ENCODE measurements at regions not wholly inside any gene's neighbourhood (a gene's known extent, or its start where the extent isn't known, plus 50 kb on each side); places are given as distances from the start of the nearest gene placed in this dataset.

- Mint-ChIP-seq H3K9me3 (no peaks in the 10 kb centered on the region), H3K27me3 (ENCODE audit: insufficient read depth, low read depth, poor library complexity) (no peaks in the 10 kb centered on the region), H3K36me3 (ENCODE audit: low read depth) (no peaks in the 10 kb centered on the region), H3K4me1 (no peaks in the 10 kb centered on the region), H3K27ac (no peak overlapping the region), H3K4me3 (no peak overlapping the region)
- DNase-seq (ENCODE audit: low spot score) (no peak), ATAC-seq (no peak)
- Histone ChIP-seq H3K79me2 (replicated peaks; ENCODE audit: insufficient read depth) (no peaks in the 10 kb centered on the region), H3K27me3 (ENCODE audit: insufficient read depth) (no peaks in the 10 kb centered on the region), H3K27ac (ENCODE audit: low read depth) (no peak overlapping the region), H3K4me2 (no peak overlapping the region), H3K36me3 (ENCODE audit: insufficient read depth) (no peaks in the 10 kb centered on the region), H4K20me1 (replicated peaks; ENCODE audit: insufficient read depth) (no peaks in the 10 kb centered on the region), H2AFZ (no peak overlapping the region; the same call in 1 of the 2 replicates), H3K9me2 (ENCODE audit: insufficient read depth) (0 out of 2 replicates have a peak, but pooled peaks cover 5% of the 10 kb centered on the region), H3K4me1 (ENCODE audit: insufficient read depth) (no peaks in the 10 kb centered on the region), H3K4me3 (no peak overlapping the region), H3F3A (replicated peaks; ENCODE audit: low read depth) (no peaks in the 10 kb centered on the region)
- TF ChIP-seq CTCF (conservative IDR thresholded peaks at IDR 0.05; ENCODE audit: low read depth in 2 of 2) (no peak), EZH2 (IDR thresholded peaks at IDR 0.05; ENCODE audit: low read depth, unreplicated experiment) (no peak), STAT1 (IDR thresholded peaks at IDR 0.05; ENCODE audit: unreplicated experiment) (no peak), NANOG (IDR thresholded peaks at IDR 0.05; ENCODE audit: borderline replicate concordance) (no peak), ZNF331 (CRISPR knock-in tag; IDR thresholded peaks at IDR 0.05; ENCODE audit: low read depth) (no peak), CREB1 (CRISPR knock-in tag; IDR thresholded peaks at IDR 0.05; ENCODE audit: low read depth) (no peak), EZH2phosphoT487 (IDR thresholded peaks at IDR 0.05; ENCODE audit: unreplicated experiment) (no peak), POLR2AphosphoS5 (IDR thresholded peaks at IDR 0.05; ENCODE audit: low read depth) (no peak), ZNF114 (CRISPR knock-in tag; IDR thresholded peaks at IDR 0.05) (no peak)
- TF ChIP-seq, protein P1, sequence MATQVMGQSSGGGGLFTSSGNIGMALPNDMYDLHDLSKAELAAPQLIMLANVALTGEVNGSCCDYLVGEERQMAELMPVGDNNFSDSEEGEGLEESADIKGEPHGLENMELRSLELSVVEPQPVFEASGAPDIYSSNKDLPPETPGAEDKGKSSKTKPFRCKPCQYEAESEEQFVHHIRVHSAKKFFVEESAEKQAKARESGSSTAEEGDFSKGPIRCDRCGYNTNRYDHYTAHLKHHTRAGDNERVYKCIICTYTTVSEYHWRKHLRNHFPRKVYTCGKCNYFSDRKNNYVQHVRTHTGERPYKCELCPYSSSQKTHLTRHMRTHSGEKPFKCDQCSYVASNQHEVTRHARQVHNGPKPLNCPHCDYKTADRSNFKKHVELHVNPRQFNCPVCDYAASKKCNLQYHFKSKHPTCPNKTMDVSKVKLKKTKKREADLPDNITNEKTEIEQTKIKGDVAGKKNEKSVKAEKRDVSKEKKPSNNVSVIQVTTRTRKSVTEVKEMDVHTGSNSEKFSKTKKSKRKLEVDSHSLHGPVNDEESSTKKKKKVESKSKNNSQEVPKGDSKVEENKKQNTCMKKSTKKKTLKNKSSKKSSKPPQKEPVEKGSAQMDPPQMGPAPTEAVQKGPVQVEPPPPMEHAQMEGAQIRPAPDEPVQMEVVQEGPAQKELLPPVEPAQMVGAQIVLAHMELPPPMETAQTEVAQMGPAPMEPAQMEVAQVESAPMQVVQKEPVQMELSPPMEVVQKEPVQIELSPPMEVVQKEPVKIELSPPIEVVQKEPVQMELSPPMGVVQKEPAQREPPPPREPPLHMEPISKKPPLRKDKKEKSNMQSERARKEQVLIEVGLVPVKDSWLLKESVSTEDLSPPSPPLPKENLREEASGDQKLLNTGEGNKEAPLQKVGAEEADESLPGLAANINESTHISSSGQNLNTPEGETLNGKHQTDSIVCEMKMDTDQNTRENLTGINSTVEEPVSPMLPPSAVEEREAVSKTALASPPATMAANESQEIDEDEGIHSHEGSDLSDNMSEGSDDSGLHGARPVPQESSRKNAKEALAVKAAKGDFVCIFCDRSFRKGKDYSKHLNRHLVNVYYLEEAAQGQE (IDR thresholded peaks at IDR 0.05; ENCODE audit: unreplicated experiment): no peak
- TF ChIP-seq, protein P2, sequence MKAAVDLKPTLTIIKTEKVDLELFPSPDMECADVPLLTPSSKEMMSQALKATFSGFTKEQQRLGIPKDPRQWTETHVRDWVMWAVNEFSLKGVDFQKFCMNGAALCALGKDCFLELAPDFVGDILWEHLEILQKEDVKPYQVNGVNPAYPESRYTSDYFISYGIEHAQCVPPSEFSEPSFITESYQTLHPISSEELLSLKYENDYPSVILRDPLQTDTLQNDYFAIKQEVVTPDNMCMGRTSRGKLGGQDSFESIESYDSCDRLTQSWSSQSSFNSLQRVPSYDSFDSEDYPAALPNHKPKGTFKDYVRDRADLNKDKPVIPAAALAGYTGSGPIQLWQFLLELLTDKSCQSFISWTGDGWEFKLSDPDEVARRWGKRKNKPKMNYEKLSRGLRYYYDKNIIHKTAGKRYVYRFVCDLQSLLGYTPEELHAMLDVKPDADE (IDR thresholded peaks at IDR 0.05): no peak
- TF ChIP-seq, protein P3, sequence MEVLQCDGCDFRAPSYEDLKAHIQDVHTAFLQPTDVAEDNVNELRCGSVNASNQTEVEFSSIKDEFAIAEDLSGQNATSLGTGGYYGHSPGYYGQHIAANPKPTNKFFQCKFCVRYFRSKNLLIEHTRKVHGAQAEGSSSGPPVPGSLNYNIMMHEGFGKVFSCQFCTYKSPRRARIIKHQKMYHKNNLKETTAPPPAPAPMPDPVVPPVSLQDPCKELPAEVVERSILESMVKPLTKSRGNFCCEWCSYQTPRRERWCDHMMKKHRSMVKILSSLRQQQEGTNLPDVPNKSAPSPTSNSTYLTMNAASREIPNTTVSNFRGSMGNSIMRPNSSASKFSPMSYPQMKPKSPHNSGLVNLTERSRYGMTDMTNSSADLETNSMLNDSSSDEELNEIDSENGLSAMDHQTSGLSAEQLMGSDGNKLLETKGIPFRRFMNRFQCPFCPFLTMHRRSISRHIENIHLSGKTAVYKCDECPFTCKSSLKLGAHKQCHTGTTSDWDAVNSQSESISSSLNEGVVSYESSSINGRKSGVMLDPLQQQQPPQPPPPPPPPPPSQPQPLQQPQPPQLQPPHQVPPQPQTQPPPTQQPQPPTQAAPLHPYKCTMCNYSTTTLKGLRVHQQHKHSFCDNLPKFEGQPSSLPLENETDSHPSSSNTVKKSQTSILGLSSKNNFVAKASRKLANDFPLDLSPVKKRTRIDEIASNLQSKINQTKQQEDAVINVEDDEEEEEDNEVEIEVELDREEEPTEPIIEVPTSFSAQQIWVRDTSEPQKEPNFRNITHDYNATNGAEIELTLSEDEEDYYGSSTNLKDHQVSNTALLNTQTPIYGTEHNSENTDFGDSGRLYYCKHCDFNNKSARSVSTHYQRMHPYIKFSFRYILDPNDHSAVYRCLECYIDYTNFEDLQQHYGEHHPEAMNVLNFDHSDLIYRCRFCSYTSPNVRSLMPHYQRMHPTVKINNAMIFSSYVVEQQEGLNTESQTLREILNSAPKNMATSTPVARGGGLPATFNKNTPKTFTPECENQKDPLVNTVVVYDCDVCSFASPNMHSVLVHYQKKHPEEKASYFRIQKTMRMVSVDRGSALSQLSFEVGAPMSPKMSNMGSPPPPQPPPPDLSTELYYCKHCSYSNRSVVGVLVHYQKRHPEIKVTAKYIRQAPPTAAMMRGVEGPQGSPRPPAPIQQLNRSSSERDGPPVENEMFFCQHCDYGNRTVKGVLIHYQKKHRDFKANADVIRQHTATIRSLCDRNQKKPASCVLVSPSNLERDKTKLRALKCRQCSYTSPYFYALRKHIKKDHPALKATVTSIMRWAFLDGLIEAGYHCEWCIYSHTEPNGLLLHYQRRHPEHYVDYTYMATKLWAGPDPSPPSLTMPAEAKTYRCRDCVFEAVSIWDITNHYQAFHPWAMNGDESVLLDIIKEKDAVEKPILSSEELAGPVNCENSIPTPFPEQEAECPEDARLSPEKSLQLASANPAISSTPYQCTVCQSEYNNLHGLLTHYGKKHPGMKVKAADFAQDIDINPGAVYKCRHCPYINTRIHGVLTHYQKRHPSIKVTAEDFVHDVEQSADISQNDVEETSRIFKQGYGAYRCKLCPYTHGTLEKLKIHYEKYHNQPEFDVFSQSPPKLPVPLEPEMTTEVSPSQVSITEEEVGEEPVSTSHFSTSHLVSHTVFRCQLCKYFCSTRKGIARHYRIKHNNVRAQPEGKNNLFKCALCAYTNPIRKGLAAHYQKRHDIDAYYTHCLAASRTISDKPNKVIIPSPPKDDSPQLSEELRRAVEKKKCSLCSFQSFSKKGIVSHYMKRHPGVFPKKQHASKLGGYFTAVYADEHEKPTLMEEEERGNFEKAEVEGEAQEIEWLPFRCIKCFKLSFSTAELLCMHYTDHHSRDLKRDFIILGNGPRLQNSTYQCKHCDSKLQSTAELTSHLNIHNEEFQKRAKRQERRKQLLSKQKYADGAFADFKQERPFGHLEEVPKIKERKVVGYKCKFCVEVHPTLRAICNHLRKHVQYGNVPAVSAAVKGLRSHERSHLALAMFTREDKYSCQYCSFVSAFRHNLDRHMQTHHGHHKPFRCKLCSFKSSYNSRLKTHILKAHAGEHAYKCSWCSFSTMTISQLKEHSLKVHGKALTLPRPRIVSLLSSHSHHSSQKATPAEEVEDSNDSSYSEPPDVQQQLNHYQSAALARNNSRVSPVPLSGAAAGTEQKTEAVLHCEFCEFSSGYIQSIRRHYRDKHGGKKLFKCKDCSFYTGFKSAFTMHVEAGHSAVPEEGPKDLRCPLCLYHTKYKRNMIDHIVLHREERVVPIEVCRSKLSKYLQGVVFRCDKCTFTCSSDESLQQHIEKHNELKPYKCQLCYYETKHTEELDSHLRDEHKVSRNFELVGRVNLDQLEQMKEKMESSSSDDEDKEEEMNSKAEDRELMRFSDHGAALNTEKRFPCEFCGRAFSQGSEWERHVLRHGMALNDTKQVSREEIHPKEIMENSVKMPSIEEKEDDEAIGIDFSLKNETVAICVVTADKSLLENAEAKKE (CRISPR knock-in tag; IDR thresholded peaks at IDR 0.05): no peak
These were observed 202.9 kb downstream of the USP25 start for GRCh38 chr21:15932726-15933125.

All from GM23338 (cell line).